ENCODE measurements at regions not wholly inside any gene's neighbourhood (a gene's known extent, or its start where the extent isn't known, plus 50 kb on each side); places are given as distances from the start of the nearest gene placed in this dataset.

DNA sequence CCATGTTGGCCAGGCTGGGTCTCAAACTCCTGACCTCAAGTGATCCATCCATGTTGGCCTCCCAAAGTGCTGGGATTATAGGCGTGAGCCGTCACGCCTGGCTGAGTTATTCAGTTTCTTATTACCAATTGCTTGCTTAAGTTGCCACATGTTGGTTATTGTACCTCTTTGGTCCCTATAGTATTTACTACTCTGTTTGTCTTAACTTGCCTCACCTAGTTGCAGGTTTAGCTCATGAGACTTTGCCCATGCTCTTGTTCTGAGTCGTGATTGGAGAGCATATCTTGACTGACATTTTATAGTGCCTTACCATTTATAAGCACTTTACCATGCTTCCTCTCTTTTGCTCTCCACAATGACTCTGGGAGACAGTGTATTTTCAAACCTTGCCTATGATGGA is 134.2 kb upstream of the HDGFL1 start:
- no peak for TF ChIP-seq POLR2AphosphoS5 (IDR thresholded peaks at IDR 0.05; ENCODE audit: low read depth, low read length)
- no peak for TF ChIP-seq TAF1 (IDR thresholded peaks at IDR 0.05; ENCODE audit: borderline replicate concordance, low read depth, low read length)
- TF ChIP-seq POLR2A (IDR thresholded peaks at IDR 0.05; ENCODE audit: low read depth, low read length) = no peak

Measured in GM12892 (cell line).